Endothelial cell of umbilical vein (primary cell): ENCODE measurements at regions not wholly inside any gene's neighbourhood (a gene's known extent, or its start where the extent isn't known, plus 50 kb on each side); places are given as distances from the start of the nearest gene placed in this dataset.

Source experiments
- CTCF ChIP-seq, 2 donors: IDR thresholded peaks; 1 replicate in 1 of 2; 2 replicates in 1 of 2; pipeline ENCODE4 v1.5.1; 2011; ENCODE audit warnings: low read length in 2 of 2, mild to moderate bottlenecking in 2 of 2, moderate library complexity in 2 of 2, control low read depth in 1 of 2, inconsistent platforms in 1 of 2, low read depth in 1 of 2; ENCODE audit not compliant: insufficient read depth in 1 of 2; ENCODE audit errors: extremely low read depth in 1 of 2
- EZH2 ChIP-seq: IDR thresholded peaks from 2 replicates; pipeline ENCODE4 v1.6.1; 2012; ENCODE audit warnings: borderline replicate concordance, low read depth, mild to moderate bottlenecking, moderate library complexity, low read length, inconsistent platforms; ENCODE audit not compliant: severe bottlenecking
- FOS ChIP-seq: IDR thresholded peaks from 2 replicates; pipeline ENCODE4 v1.6.1; 2011; ENCODE audit warnings: mild to moderate bottlenecking, low read length, moderate library complexity, borderline replicate concordance; ENCODE audit not compliant: insufficient read depth
- GATA2 ChIP-seq: IDR thresholded peaks from 2 replicates; pipeline ENCODE4 v1.7.0; 2011; ENCODE audit warnings: low read depth, mild to moderate bottlenecking, moderate library complexity, mixed read lengths, low read length; ENCODE audit not compliant: insufficient read length, insufficient read depth
- JUN ChIP-seq: IDR thresholded peaks from 2 replicates; pipeline ENCODE4 v1.6.1; 2011; ENCODE audit warnings: borderline replicate concordance, low read depth; ENCODE audit not compliant: insufficient read length, insufficient read depth
- MYC ChIP-seq: IDR thresholded peaks from one replicate; pipeline ENCODE4 v1.6.1; 2011; ENCODE audit warnings: mild to moderate bottlenecking, low read depth, low read length
- POLR2A ChIP-seq: IDR thresholded peaks from 2 replicates; pipeline ENCODE4 v1.6.1; 2012; ENCODE audit warnings: low read depth, mild to moderate bottlenecking, control low read depth, low read length
- POLR2AphosphoS5 ChIP-seq: IDR thresholded peaks from 2 replicates; pipeline ENCODE4 v1.6.1; 2012; ENCODE audit warnings: low read depth, mild to moderate bottlenecking, control low read depth, low read length, moderate library complexity; ENCODE audit not compliant: insufficient read depth
- TF ChIP-seq, protein P1 (sequence below): IDR thresholded peaks from 2 replicates; pipeline ENCODE4 v1.6.1; 2011; ENCODE audit not compliant: insufficient read depth, insufficient read length

DNA sequence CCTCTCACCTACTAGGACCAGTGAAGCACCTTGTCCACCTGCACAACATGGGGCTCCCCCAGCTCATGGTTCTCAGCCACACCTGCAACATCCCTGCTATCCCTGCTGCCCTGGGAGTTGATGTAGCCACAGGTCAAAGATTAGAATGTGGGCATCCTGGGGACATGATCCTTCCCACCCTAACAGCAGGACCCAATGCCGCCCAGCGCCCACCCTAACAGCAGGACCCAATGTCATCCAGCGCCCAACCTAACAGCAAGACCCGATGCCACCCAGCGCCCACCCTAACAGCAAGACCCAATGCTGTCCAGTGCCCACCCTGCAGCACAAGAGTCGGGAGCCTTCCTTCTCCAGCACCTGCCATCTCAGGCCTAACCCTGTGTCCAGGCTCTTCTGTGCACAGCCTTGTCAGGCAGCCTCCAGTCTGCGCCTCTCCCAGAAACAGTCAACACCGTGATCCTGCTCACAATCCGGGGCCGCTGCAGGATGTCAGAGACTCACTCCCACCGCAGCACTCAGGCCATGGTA, 237.3 kb upstream of the SALL3 start:
- TF ChIP-seq CTCF (IDR thresholded peaks at IDR 0.05; ENCODE audit: extremely low read depth in 1 of 2, insufficient read depth in 1 of 2, low read depth in 1 of 2, low read length in 2 of 2) = no peak
- no peak for TF ChIP-seq EZH2
- TF ChIP-seq JUN = no peak
- TF ChIP-seq POLR2A = no peak
- no peak for TF ChIP-seq POLR2AphosphoS5
- no peak for TF ChIP-seq MYC
- TF ChIP-seq, protein P1, sequence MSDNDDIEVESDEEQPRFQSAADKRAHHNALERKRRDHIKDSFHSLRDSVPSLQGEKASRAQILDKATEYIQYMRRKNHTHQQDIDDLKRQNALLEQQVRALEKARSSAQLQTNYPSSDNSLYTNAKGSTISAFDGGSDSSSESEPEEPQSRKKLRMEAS = no peak
- TF ChIP-seq GATA2 = no peak
- TF ChIP-seq FOS = no peak
